OCI-LY3 (cell line): ENCODE measurements at regions not wholly inside any gene's neighbourhood (a gene's known extent, or its start where the extent isn't known, plus 50 kb on each side); places are given as distances from the start of the nearest gene placed in this dataset.

Experiments
- H2AFZ ChIP-seq: fragments of 200-600, 300-600 bp; shearing (Covaris generic); 2 replicates; pipeline ENCODE4 v1.6.0; 2014; ENCODE audit warnings: antibody characterized with exemption, low read depth, low read length
- H3K27ac ChIP-seq: fragments of 200-600, 300-600 bp; sonication (generic); 2 replicates; pipeline ENCODE4 v1.5.1; 2014; ENCODE audit warnings: mild to moderate bottlenecking, low read length, moderate library complexity, mixed read lengths
- H3K27me3 ChIP-seq: fragments of 200-600, 300-600 bp; sonication (generic); 2 replicates; pipeline ENCODE4 v1.6.1; 2014; ENCODE audit warnings: low read depth, low read length, mixed read lengths
- H3K36me3 ChIP-seq: fragments of 200-600, 300-600 bp; sonication (generic); replicated peaks from 2 replicates; pipeline ENCODE3; 2014; ENCODE audit warnings: low read depth, low read length, mixed read lengths
- H3K4me1 ChIP-seq: fragments of 300-600, 200-600 bp; sonication (generic); 2 replicates; pipeline ENCODE4 v1.6.1; 2014; ENCODE audit warnings: low read length, mixed read lengths
- H3K4me2 ChIP-seq: fragments of 200-600, 300-600 bp; sonication (generic); 2 replicates; pipeline ENCODE4 v1.6.1; 2014; ENCODE audit warnings: low read length, mixed read lengths
- H3K4me3 ChIP-seq: fragments of 300-600, 200-600 bp; sonication (generic); 2 replicates; pipeline ENCODE4 v1.5.1; 2014; ENCODE audit warnings: antibody characterized with exemption, mild to moderate bottlenecking, low read length, moderate library complexity
- H3K79me2 ChIP-seq: fragments of 300-600, 200-600 bp; shearing (Covaris generic); 2 replicates; pipeline ENCODE4 v1.6.1; 2014; ENCODE audit warnings: mild to moderate bottlenecking, low read length, mixed read lengths
- H3K9ac ChIP-seq: fragments of 300-600, 200-600 bp; shearing (Covaris generic); 2 replicates; pipeline ENCODE4 v1.6.0; 2014; ENCODE audit warnings: mild to moderate bottlenecking, low read length, moderate library complexity
- H3K9me3 ChIP-seq: fragments of 200-600, 300-600 bp; shearing (Covaris generic); 2 replicates; pipeline ENCODE4 v1.6.1; 2014; ENCODE audit warnings: low read length, mixed read lengths; ENCODE audit not compliant: insufficient read depth
- H4K20me1 ChIP-seq: fragments of 200-600, 300-600 bp; sonication (generic); 2 replicates; pipeline ENCODE4 v1.6.1; 2016; ENCODE audit warnings: low read length, mixed read lengths; ENCODE audit not compliant: insufficient read depth
- EZH2phosphoT487 ChIP-seq: fragments of 200-600 bp; shearing (Covaris generic); IDR thresholded peaks from 2 replicates; pipeline ENCODE4 v1.6.1; 2018; ENCODE audit warnings: antibody characterized with exemption, mixed run types, low read depth
- TF ChIP-seq, protein P1 (sequence below): fragments of 200-600, 300-600 bp; sonication (generic); IDR thresholded peaks from 2 replicates; pipeline ENCODE4 v1.5.1; 2014; ENCODE audit warnings: antibody characterized with exemption, low read length, low read depth

DNA sequence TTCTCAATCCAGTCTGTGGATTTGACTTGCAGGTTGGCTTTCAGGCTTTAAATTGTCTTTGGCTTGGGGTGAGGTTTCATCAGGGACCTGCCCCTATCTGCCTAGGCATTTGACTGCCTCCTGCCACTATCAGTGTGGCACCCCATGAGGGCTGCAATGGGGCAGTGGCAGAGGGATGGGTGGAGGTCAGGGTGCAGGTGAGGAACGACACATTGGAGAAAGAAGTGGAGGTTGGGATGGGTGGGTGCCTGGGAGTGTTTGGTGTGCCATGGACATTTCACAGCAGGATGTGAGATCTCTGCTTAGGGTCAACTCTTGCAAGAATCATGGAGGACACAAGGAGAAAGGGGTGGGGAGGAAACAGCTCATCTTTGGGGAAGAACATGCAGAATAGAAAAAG, 625.1 kb downstream of the PTPRU start:
- Histone ChIP-seq H3K4me1 (no peaks in the 10 kb centered on the region), H3K4me3 (no peak overlapping the region), H2AFZ (no peak overlapping the region), H3K9ac (no peak overlapping the region), H3K79me2 (no peaks in the 10 kb centered on the region), H3K36me3 (no peaks in the 10 kb centered on the region), H3K9me3 (no peaks in the 10 kb centered on the region), H3K27ac (no peak overlapping the region), H4K20me1 (no peaks in the 10 kb centered on the region), H3K4me2 (no peak overlapping the region), H3K27me3 (no peaks in the 10 kb centered on the region)
- TF ChIP-seq, protein P1, sequence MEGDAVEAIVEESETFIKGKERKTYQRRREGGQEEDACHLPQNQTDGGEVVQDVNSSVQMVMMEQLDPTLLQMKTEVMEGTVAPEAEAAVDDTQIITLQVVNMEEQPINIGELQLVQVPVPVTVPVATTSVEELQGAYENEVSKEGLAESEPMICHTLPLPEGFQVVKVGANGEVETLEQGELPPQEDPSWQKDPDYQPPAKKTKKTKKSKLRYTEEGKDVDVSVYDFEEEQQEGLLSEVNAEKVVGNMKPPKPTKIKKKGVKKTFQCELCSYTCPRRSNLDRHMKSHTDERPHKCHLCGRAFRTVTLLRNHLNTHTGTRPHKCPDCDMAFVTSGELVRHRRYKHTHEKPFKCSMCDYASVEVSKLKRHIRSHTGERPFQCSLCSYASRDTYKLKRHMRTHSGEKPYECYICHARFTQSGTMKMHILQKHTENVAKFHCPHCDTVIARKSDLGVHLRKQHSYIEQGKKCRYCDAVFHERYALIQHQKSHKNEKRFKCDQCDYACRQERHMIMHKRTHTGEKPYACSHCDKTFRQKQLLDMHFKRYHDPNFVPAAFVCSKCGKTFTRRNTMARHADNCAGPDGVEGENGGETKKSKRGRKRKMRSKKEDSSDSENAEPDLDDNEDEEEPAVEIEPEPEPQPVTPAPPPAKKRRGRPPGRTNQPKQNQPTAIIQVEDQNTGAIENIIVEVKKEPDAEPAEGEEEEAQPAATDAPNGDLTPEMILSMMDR, result no peak
- TF ChIP-seq EZH2phosphoT487, result no peak

GRCh38 chr1:29860681-29861080, 624.4 kb downstream of the PTPRU start:
- H3K4me1 ChIP-seq, result no peaks in the 10 kb centered on the region
- H3K27me3 ChIP-seq, result no peaks in the 10 kb centered on the region
- no peaks in the 10 kb centered on the region for H3K79me2 ChIP-seq
- H2AFZ ChIP-seq, result no peak overlapping the region
- H3K27ac ChIP-seq, result no peak overlapping the region
- TF ChIP-seq, protein P1, result no peak
- no peak overlapping the region for H3K4me2 ChIP-seq
- H3K36me3 ChIP-seq, result no peaks in the 10 kb centered on the region
- no peaks in the 10 kb centered on the region for H4K20me1 ChIP-seq
- H3K9ac ChIP-seq, result no peak overlapping the region
- no peaks in the 10 kb centered on the region for H3K9me3 ChIP-seq
- H3K4me3 ChIP-seq, result no peak overlapping the region

DNA sequence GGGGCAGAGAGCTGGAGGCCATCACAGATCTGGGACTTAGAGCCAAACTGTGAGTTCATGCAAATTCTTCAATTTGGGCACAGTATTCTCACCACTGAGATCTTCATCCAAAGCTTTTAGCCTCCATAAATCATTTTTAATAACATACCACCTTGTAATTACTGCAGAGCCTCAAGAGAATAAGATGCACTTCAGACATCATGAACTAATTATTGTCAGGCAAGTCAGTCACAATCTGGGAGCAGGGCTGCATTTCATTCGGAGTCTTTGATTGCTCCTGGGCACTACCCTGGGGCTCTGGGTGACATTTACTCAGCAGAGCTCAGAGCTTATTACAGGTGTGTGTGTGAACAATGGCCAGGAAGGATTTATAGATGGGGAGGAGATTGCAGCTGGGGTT, 623.7 kb downstream of the PTPRU start:
- H3K27me3 ChIP-seq, result no peaks in the 10 kb centered on the region
- H3K4me1 ChIP-seq, result no peaks in the 10 kb centered on the region
- H3K79me2 ChIP-seq, result no peaks in the 10 kb centered on the region
- H3K4me2 ChIP-seq, result no peak overlapping the region
- no peak overlapping the region for H3K27ac ChIP-seq
- H3K9ac ChIP-seq, result no peak overlapping the region
- TF ChIP-seq EZH2phosphoT487, result no peak
- TF ChIP-seq, protein P1, result no peak
- H3K36me3 ChIP-seq, result no peaks in the 10 kb centered on the region
- H3K4me3 ChIP-seq, result no peak overlapping the region
- no peaks in the 10 kb centered on the region for H4K20me1 ChIP-seq
- no peaks in the 10 kb centered on the region for H3K9me3 ChIP-seq
- H2AFZ ChIP-seq, result no peak overlapping the region

- Histone ChIP-seq H4K20me1 (no peaks in the 10 kb centered on the region), H3K27ac (no peak overlapping the region), H3K4me2 (no peak overlapping the region), H3K36me3 (no peaks in the 10 kb centered on the region), H3K79me2 (no peaks in the 10 kb centered on the region), H3K9ac (no peak overlapping the region), H3K9me3 (no peaks in the 10 kb centered on the region), H3K4me1 (no peaks in the 10 kb centered on the region), H3K27me3 (no peaks in the 10 kb centered on the region), H2AFZ (no peak overlapping the region), H3K4me3 (no peak overlapping the region)
- TF ChIP-seq EZH2phosphoT487, result no peak
- TF ChIP-seq, protein P1, result no peak
Observed at GRCh38 chr1:29859126-29859525, 622.8 kb downstream of the PTPRU start.
